Psoas muscle (tissue), 7 donors: ENCODE measurements at regions not wholly inside any gene's neighbourhood (a gene's known extent, or its start where the extent isn't known, plus 50 kb on each side); places are given as distances from the start of the nearest gene placed in this dataset.

Experiments
- ATAC-seq, 4 donors: fragments of 200-7000 bp; cut with Tn5 transposase; one replicate each; pipeline ENCODE4 v1.9.1; 2020; ENCODE audit warnings: moderate library complexity in 3 of 4, mild to moderate bottlenecking in 2 of 4
- DNase-seq, 2 donors: peaks; one replicate each; pipeline ENCODE4 v3.0.0-alpha.2; 2020
- H3K27ac ChIP-seq: fragments of 200-600 bp; one replicate; pipeline ENCODE4 v1.8.0; 2022
- H3K27me3 ChIP-seq, 3 donors: fragments of 200-600 bp in 1 of 3; one replicate each; pipeline versions ENCODE4 v1.6.1 to v1.8.0; 2013 to 2022; ENCODE audit warnings: low read length in 2 of 3, mild to moderate bottlenecking in 2 of 3, moderate library complexity in 1 of 3; ENCODE audit not compliant: insufficient read depth in 3 of 3
- H3K36me3 ChIP-seq, 2 donors: fragments of 200-600 bp in 1 of 2; one replicate each; pipeline versions ENCODE4 v1.6.1 to v1.8.0; 2013 to 2022; ENCODE audit warnings: low read depth in 1 of 2, mild to moderate bottlenecking in 1 of 2, moderate library complexity in 1 of 2; ENCODE audit not compliant: insufficient read depth in 1 of 2
- H3K4me1 ChIP-seq: fragments of 200-600 bp; one replicate; pipeline ENCODE4 v1.8.0; 2022
- H3K4me3 ChIP-seq: fragments of 200-600 bp; one replicate; pipeline ENCODE4 v1.8.0; 2022; ENCODE audit warnings: mild to moderate bottlenecking
- H3K9me3 ChIP-seq: fragments of 200-600 bp; one replicate; pipeline ENCODE4 v1.8.0; 2022
- WGBS, 3 donors: extraction: QIAGEN DNeasy Blood & Tissue Kit; methylation state at CpG; one replicate each; pipeline versions ENCODE4 v1.1.6 to v1.1.7; 2013; 5-methylcytosine and 5-hydroxymethylcytosine counted together
- intact Hi-C, 2 donors: fragments of 100-400 bp; cut with DNase I; formaldehyde crosslinking; loops; one replicate each; pipeline versions ENCODE4 v1.11.0 to v1.14.2; 2022
- TF ChIP-seq, protein P1 (sequence below): fragments of 200-600 bp; IDR thresholded peaks from one replicate; pipeline ENCODE4 v1.8.0; 2022; ENCODE audit warnings: antibody characterized with exemption
- donor health status: healthy with polysubstance abuse.
- donor health status: DM: no; HTN: no; CAD: no; lungs with moderate emphysema.
- donor health status: Bipolar disorder and iron deficiency.
- donor health status: healthy.
- donor health status: DM: yes; HTN: yes; CAD: no.
- donor health status: DM: no; HTN: no; CAD: no.
- donor health status: DM: yes; HTN: yes; CAD: no.

DNA sequence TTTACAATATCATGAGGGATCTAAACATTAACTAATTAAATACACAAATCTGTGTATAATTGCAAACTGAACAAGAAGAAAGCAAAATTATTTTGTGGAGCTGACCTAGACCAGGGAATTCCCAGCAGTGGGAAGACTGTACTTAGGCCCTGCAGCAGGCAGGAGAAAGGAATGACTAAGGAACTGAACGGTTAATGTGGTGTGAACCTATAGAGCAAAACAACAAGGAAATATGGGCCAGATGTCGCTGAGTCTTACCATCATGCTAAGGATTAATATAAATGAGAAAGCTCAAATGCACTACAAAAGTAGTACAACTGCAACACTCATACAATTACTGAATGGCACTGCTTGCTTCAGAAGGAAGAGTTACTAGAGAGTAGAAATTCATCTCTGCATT lies 120.3 kb upstream of the ATXN3L start:
- no peak for ATAC-seq
- no peak for DNase-seq

DNA sequence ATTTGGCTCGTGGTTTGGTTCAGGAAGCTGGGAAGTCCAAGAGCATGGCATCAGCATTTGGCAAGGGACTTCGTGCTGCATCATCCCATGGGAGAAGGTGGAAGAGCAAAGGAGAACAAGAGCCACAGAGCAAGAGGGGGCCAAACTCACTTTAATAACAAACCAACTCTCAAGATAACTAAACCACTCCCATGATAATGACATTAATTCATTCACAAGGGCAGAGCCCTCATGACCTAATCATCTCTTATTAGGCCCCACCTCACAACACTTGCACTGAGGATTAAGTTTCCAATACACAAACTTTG lies 113.4 kb upstream of the ATXN3L start:
- Histone ChIP-seq H3K27me3 (peaks cover 0 to 6% (median 0%) of the 10 kb centered on the region in 3 donors), H3K4me3 (no peak overlapping the region), H3K4me1 (peaks cover 4% of the 10 kb centered on the region), H3K9me3 (no peaks in the 10 kb centered on the region), H3K36me3 (no peaks in the 10 kb centered on the region), H3K27ac (no peak overlapping the region)
- DNase-seq (no peak), ATAC-seq (peak in 1 of 4 donors; percentile 29)
- WGBS, 3 donors, result 15 to 39% (median 19%) methylated on average over 2 of the region's 2 CpGs
- intact Hi-C loops, result no loop called here
- TF ChIP-seq, protein P1, sequence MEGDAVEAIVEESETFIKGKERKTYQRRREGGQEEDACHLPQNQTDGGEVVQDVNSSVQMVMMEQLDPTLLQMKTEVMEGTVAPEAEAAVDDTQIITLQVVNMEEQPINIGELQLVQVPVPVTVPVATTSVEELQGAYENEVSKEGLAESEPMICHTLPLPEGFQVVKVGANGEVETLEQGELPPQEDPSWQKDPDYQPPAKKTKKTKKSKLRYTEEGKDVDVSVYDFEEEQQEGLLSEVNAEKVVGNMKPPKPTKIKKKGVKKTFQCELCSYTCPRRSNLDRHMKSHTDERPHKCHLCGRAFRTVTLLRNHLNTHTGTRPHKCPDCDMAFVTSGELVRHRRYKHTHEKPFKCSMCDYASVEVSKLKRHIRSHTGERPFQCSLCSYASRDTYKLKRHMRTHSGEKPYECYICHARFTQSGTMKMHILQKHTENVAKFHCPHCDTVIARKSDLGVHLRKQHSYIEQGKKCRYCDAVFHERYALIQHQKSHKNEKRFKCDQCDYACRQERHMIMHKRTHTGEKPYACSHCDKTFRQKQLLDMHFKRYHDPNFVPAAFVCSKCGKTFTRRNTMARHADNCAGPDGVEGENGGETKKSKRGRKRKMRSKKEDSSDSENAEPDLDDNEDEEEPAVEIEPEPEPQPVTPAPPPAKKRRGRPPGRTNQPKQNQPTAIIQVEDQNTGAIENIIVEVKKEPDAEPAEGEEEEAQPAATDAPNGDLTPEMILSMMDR, result no peak

More for the DNA sequence above, 120.3 kb upstream of the ATXN3L start:
- TF ChIP-seq, protein P1, result no peak
- Histone ChIP-seq H3K4me3 (no peak overlapping the region), H3K4me1 (no peaks in the 10 kb centered on the region), H3K36me3 (no peaks in the 10 kb centered on the region), H3K27me3 (peaks cover 0 to 6% (median 0%) of the 10 kb centered on the region in 3 donors), H3K9me3 (no peaks in the 10 kb centered on the region), H3K27ac (no peak overlapping the region)
- intact Hi-C loops, result no loop called here
- 59 to 83% (median 65%) methylated on average over 2 of the region's 2 CpGs for WGBS, 3 donors

DNA sequence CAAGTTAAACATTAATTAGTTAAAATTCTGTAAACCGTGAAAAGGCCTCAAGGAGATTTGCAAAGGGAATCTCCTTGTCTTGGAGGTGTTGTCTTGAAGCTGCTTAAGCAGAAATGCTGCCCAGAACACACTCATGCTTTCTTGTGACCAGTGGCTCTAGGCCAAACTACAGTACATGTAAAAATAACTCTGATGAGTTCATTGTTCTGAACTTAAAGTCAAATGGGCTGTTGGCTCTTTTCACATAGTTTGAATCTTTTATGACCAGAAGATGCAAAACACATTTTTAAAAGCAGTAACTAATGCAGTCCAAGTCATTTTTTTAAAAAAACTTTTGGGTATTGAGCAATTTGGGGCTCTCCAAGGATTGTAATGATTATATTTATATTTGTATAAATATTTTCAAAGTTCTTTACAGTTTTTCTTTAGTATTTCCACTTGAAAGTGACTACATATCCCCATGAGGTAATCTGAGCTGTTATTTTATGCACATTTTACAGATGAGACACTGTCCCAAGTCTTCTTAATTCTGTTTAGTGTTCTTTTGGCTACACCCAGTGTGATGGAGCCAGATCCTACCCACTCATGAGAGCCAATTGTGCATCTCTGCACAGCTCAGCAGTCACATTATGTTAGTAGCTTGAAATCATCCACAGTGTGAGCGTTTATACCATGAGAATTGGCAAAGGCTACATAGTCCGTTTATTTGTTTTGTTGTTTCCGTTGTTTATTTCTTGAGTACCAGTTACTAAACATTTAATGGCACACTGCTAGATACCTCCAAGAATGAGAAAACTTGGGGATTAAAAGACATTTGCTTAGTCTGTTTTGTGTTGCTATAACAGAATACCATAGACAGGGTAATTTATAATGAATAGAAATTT lies 112.8 kb upstream of the ATXN3L start:
- intact Hi-C loops, result no loop called here
- Histone ChIP-seq H3K9me3 (no peaks in the 10 kb centered on the region), H3K27me3 (peaks cover 0 to 3% (median 0%) of the 10 kb centered on the region in 3 donors), H3K4me1 (peaks cover 4% of the 10 kb centered on the region), H3K27ac (peak overlapping the region; percentile 41), H3K4me3 (no peak overlapping the region), H3K36me3 (no peaks in the 10 kb centered on the region)
- ATAC-seq, result peak; percentile 62 to 90 (median 78)
- 22 to 44% (median 29%) methylated on average over 4 of the region's 4 CpGs for WGBS, 3 donors
- TF ChIP-seq, protein P1, result no peak
- DNase-seq, result no peak

DNA sequence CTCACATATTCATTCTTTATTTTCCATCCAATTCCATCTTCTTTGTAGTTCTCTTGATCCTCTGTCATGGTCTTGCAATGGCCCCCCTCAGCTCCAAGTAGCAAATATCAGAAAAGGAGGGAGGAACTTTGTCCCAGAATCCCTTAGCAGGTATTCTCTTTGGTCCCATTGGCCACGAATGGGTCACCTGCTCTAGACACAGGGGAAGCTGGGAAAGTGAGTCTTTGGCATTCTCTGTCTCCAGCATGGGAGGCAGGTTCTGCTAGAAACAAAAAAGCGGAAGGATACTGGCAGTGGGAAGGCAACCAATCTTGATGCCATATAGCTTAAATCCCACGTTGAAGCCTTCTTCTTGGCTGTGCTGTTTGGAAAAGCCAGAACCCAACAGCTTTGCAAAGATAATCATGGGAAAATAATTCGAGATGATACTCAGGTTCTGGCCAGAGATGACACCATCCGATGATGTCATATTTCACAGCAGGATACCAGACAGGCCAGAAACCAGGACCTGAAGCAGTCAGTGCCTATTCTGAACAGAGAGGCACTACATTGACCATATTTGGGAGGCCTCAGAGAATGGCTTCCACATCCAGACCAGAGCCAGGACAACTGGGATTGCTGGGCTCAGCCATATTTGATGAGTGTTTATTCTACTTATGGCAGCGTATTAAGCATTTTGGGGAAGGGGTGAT lies 110.4 kb upstream of the ATXN3L start:
- Histone ChIP-seq H3K4me1 (peaks cover 4% of the 10 kb centered on the region), H3K27me3 (peaks cover 0 to 3% (median 0%) of the 10 kb centered on the region in 3 donors), H3K27ac (no peak overlapping the region), H3K36me3 (no peaks in the 10 kb centered on the region), H3K9me3 (no peaks in the 10 kb centered on the region), H3K4me3 (no peak overlapping the region)
- 66 to 74% (median 68%) methylated on average over 6 of the region's 6 CpGs for WGBS, 3 donors
- intact Hi-C loops, result no loop called here
- no peak for DNase-seq
- no peak for ATAC-seq
- TF ChIP-seq, protein P1, result no peak
